LHCN-M2 (cell line): ENCODE measurements at regions not wholly inside any gene's neighbourhood (a gene's known extent, or its start where the extent isn't known, plus 50 kb on each side); places are given as distances from the start of the nearest gene placed in this dataset.

Experiments
- DNase-seq: peaks from one replicate; pipeline ENCODE4 v3.0.0-alpha.2; 2012; ENCODE audit warnings: low read depth

DNA sequence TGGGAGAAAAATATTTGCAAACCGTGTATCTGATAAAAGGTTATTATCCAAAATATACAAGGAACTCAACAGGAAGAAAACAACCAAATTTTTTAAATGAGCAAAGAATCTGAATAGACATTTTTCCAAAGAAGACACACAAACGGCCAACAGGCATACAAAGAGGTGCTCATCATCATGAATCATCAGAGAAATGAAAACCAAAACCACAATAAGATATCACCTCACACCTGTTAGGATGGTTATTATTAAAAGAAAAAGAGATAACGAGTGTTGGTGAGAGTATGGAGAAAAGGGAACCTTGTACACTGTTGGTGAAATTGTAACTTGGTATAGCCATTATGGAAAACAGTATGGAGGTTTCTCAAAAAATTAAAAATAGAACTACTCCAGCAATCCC lies 463.3 kb downstream of the IRS1 start:
- peak; percentile 64 for DNase-seq

DNA sequence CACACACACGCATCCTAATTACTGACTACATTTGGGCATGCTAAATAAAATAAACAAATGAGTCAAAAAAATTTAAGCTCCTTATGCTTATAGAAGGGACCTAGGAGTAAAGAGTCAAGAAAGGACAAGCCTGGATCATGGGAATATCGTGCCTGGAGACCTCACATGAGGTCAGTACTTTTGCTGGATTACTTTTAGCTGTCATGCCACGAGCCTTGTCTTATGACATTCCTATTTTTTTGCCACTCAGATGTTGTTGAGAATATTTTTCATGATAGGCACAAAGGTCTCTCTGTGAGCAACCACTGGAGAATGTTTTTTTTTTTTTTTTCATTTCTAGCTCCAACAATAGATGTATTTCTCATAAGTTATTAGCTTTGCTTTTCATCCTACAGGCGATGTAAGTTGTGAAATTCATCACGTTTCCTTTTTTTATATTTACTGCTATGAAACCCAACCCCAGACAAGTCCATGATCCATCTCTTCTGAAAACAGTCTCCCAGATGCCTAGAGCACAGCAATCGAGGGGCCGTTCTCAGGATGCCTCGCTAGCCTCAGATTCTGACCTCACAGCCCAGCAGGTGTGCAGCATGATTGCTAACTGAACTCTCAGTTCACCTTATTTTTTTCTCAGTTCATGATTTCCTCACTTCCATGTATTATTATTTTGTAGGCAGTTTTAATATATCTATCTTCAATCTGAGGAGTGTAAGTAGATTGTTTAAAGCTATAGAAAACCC lies 464.5 kb downstream of the IRS1 start:
- DNase-seq = peak; percentile 50

DNA sequence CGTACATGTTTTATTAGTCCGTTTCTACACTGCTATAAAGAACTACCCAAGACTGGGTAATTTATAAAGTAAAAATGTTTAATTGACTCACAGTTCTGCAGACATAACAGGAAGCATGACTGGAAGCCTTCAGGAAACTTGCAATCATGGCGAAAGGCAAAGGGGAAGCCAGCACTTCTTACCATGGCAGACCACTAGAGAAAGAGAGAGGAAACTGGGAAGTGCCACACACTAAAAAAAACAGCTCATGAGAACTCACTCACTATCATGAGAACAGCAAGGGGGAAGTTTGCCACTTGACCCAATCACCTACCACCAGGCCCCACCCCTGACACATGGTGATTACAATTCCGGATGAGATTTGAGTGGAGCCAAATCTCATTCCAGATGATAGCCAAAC lies 466.2 kb downstream of the IRS1 start:
- no peak for DNase-seq

DNA sequence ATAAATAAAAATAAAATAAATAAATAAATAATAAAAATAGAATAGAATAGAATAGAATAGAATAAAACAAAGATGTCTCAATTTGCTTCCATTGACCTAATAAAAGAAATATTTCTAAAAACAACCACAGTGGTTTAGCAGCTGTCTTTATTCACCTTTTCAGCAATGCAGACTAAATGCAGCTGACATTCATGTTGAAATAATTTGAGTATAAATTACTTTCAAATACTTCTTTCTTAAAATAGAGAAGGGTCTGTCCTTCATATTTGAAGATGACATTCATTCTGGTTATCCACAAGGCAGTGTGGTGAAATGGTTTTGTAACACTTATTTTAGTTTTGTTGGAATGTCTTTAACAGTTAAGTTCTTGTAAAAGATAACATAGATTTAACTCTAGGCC lies 469.4 kb downstream of the IRS1 start:
- DNase-seq = peak; percentile 71

DNA sequence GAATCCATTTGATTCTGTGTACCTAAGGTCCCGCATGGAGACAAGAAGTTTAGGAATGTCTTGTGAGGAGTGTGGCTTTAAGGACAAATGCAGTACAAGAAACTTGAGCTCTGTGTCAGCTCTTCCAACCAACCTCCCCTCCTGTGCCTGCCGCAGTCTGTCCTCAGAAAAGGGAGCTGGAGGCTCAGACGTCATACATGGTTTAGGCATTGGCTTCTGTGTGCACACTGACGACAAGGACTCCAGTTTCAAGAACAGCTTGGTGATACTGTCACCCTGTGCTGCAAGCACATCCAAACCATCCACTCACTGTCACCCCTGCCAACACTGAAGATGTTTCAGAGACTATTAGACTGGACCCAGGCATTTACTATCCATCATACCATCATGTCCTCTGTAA lies 470.4 kb downstream of the IRS1 start:
- no peak for DNase-seq

DNA sequence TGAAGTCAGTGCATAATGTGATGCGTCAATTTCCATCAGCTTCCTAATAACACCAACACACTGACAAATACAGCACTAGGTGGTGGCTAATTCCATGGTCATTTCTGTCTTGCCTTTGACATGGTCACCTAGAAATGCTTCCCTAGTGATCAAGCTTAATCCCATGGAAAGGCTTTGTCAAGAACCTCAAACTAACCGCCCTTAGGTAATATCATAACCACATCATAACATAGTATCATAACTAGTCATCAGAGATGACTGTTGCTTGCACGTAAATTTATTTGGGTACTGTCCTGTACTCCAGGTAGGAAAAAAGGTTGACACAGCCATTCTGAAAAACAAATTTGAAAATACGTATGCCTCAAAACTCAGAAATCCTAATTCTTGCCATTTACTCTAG lies 471.8 kb downstream of the IRS1 start:
- DNase-seq = no peak

DNA sequence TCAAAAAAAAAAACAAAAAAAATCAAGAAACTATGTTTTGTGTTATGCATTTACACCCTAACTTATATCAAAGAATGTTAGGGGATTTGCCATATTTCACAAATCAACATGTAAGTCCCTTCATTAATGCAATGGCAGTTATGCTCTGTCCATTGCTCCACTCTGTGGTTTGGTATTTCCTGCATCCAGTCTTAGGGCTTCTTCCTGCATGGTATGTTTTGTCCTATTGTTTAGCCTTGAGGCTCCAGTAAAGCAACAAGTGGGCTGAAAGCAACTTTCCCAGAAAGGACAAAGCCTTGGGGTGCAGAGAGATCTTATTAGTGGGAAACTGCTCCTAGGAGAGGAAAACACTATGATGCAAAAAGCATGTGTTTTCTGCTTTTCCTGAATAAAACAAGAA lies 474.1 kb downstream of the IRS1 start:
- DNase-seq = no peak

DNA sequence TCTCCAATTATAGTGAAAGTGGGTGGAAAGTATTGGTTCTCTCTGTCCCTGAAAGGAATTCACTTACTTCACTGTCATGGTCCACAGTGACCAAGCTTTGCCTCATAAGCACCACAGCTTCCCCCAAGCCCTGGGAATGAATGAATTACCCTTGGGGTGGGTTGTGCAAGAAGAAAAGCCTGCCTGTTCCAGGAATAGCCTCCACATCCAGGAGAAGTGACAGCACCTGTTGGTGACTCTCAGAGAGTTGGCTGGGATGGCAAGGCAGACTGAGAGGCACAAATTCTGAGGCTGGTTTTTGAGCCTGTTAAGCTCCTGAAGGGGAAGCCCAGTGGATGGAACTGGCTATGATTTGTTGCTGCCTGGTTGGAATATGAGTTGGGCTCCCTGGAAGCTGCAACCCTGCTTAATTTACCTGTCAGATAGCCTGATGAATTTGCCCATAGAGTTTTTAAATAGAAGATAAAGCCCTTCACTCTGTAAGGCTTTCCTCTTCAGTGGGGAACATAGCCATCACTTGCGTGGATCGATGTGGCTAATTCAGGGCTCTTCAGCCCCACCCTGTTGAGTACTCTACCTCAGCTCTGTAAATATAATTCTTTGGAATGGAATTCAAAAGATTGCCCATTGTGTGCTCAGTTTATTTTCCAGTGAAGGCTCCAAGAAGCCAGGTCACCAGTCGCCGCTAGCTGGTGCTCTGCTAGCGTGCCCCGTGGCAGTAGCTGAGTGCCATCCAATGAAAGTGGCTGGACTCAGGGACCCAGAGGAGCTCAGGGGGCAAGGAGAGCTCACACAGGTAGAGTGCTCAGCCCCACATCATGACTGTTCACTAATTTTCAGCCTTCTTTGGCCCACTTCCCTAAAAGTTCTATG lies 479.3 kb downstream of the IRS1 start:
- DNase-seq = peak; percentile 29

DNA sequence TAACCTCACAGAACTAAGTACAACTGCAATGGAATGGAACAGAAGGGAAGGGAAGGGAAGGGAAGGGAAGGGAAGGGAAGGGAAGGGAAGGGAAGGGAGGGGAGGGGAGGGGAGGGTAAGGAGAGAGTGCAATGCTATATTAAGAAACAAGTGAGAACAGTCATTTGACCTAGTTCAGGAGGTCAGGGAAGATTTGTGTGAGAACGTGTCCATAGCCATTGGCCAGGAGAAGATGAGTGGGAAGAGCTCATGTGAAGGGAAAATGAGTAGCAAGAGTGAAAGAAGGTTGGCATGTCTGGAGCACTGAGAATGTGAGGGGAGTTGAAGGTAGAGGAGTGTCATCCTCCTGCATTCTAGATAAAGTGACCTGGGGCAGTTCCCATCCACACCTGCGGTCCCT lies 481.6 kb downstream of the IRS1 start:
- no peak for DNase-seq

DNA sequence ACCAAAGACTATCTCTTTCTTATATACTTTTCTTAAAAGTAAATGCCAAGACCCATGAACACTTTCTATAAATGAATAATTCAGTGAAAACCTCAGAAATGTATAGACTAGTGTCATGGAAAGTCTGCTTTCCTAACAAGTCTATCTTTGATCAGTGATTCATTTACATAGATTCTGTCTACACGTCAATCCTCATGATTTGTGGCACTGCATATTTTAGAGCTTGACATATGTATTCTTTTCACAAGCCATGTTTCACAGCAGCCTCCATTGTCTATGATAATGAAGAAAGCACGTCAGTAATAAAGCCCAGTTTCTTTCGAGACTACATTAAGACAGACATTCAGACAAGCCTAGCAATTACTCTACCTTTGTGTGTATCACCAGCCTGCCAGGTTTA lies 486.6 kb downstream of the IRS1 start:
- DNase-seq = no peak

DNA sequence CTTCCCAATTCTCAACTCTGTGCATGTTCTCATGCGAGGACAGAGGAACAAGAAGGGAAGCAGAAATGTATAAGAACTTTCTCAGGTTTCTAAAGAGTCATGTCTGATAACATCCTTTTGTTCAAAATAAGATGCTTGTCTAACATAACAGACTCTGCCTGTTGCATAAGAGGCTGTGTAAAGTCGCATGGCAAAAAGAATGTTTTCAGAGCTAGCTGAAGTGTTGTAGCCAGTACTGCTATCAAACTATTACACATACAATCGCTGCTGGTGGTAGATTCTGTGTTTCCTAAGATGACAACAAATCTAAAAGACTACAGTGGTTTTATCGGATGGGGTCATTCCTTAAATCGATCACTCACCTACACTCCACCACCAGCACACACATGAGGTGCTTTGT lies 487.5 kb downstream of the IRS1 start:
- DNase-seq = no peak

DNA sequence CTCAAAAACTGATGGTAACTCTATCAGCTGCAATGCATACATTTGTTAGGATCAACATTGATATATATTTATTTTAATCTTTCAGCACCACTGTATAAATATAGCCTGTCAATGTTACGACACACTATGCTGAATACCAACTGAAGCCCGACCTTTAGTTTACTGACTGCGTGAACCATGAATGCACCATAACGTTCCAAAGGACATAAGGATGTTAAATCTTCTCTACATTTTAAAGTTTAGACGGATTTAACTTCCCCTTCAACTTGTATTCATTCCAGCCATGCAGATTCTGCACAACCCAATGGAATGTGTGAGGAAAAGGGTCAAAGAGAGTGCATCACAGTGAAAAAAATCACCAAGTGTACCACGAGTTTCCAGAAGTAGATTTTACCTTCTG lies 489.5 kb downstream of the IRS1 start:
- DNase-seq = no peak

DNA sequence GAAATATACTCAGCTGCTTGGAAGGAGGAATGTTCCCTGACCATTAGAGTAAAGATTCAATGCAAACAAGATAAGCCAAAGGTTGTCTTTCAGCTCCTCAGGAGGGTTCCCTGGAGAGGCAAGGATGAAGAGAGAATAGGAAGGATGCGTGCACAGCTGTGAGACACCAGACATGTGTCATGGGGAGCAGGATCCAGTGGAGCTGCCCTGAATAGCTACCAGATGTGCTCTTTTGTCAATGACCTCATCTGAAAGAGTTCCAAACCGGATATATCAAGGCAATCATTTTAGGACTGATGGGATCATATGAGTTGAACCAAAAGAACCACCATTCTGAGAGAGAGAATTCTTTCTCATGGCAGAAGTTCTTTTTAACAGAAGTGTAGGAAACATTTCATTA lies 490.6 kb downstream of the IRS1 start:
- peak; percentile 80 for DNase-seq

DNA sequence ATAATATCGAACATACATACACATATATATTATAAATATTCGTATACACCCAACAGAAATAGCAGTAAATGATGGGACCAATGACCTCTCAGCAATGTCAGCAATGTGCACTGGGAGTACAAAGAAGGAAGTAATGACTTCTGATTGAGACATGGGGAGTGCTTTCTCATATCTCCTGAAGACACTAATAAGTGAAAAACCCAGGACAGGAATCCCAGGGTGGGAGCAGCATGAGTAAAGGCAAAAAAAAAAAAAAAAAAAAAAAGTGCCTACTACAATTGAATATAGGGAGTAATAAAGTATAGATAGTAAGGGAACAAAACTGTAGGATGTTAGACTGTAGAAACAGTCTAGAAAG lies 491.3 kb downstream of the IRS1 start:
- DNase-seq = no peak

DNA sequence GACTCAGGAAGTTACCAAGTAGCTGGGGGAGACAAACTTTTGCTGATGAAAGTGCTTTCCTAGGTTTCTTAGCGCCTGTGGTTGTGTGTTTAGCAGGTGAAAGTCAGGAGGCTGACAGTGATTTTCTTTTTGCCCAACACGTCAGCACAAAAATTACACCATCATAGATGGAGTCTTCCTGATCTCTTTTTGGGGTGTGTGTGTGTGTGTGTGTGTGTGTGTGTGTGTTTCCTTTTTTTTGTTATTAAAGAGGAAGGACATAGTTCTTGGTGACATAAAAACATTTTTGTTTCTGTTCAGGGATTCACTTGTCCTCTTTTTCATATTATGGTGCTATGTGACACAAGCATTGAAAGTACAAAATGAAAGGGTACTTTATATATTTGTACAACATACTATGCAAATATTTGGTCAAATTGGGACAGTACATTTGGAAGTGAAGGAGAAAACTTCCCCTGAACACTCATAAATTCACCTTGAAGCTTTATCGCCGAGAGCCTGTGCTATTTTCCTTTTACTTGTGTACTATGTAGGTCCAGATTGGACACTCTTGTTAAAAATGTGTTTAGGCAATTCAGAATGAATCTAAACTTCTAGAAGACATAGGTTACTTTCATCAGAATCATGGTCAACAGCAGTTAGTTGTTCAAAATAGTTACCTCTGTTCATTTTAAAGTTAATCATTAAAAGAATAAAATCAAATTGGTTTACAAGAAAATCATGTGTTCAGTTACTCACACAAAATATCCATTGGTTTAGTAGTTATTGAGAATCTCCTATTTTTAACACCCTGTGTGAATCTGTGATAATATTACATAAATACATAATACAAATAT lies 491.9 kb downstream of the IRS1 start:
- no peak for DNase-seq

DNA sequence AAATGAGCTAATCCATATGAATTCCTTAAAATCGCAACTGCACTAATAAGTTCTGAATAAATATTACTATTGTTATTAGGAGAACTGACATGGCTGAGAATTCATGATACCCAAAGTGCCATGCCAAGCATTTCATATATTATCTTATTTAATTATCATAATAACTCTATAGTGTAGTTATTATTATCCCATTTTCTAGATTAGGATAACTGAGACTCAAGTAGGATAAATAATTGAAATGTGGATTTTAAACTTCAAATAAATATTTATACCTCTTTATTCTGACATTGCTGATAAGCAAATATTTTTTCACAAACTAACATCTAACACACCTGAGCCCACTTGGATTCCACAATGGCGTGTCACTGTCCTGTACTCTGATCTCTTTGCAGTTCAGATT lies 492.7 kb downstream of the IRS1 start:
- no peak for DNase-seq

DNA sequence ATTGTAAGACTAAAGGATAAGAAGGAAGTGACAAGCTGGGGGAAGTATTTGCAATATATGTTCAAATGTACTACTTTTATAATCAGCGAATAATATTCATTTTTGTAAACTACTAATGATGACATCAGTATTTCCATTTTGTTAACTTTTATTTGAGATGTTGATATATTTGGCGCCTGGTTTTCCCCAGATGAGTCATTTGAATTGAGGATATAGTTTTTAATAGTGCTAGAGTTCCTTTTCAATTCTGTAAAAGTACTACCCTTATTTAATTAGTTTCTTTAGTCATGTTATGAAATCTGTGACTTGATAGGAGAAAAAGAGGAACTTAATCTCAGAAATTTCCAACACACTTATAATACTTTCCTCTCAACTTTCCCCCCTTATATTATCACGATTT lies 495.3 kb downstream of the IRS1 start:
- no peak for DNase-seq

DNA sequence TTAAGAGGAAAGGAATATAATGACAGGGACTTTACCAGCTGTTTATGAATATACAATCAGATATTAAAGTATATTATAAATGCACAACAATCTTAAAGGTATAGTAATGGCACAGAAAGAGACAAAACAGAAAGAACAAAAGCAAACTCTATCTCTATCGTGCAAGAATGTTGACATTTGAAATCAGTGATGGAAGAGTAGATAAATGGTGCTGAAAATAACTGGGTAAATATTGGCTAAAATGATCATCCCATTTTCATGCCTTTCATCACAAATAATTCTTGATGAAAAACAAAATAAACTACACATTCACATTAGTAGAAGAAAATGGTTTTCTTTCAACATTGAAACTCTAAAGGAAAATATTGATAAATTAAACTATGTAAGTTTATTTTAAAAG lies 495.9 kb downstream of the IRS1 start:
- no peak for DNase-seq

DNA sequence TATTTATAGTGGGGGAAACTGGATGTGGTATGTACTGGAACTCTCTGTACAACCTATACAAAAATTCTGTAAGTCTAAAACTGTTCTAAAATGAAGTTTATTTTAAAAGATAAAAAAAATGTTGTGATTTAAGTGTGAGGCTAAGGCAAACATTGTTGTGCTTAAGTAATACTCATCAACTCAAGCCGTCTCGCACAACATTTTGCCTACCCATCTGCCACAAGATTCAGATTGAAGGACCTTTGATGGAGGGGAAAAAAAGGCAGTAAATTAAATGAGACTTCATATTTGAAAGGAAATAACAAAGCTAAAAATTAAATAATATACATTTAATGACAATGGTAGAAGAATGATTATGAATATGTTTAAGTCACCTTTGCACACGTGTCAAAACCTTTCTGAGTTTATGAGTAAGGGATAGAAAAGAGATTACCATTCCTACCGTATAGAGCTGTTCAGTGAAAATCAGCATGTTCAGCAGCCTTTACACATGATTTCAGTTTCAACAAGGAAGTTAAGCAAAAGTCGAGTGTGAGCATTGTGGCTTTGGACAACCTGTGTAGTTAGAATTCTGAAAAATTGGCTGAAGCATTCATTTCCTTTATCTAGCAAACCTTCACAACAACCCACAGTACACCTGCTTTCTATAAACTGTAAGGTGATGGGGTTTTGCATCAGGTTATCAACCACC lies 499.3 kb downstream of the IRS1 start:
- no peak for DNase-seq

DNA sequence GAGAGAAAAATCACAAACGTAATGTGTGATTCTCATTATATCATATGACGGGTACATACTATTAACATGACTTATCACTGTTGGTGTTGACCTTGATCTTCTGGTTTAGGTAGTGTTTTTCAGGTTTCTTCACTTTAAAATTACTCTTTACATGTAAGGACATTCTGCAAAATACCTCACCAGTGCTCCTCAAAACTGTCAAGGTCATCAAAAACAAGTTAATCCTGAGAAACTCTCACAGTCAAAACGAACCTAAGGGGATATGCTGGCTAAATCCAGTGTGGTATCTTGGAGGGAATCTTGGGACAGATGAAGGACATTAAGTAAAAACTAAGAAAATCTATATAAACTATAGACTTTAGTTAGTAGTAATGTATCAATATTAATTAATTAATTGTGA lies 499.8 kb downstream of the IRS1 start:
- no peak for DNase-seq

DNA sequence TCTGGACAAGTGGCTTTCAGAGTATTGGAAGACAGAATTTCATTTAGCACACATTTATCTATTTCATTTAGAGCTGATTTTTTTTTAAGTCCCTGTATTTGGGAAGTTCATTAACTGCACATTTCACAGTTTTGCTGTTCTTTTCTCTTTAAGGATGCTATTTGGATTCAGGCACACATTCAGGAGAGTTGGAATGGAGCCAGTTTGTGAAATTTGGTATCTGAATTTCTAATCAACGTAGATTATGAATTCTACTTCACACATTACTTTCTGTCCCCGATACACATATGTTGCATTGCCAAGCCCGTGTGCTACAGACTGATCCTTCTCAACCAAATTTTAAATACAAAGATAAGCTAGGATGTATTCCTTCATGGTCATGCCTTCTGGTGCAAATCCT lies 503.9 kb downstream of the IRS1 start:
- no peak for DNase-seq

DNA sequence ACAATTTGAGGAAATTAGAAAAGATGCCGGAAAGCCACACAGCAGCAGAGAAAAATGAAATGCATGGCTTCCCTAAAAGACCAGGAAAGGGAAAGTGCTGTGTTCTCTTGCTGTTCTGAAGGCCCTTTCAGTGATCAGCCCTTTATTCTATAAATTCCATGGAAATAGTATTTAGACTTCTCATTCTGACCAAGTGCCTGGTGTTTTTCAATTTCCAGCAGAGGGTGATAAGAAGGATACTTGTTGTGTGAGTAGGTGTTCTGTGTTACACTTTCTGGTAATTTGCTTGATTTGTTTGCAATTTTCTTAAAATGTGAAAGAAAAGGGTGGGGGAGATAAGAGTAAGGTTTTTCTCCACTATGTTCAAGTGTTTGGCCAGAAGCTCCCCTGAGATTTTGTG lies 504.5 kb downstream of the IRS1 start:
- no peak for DNase-seq
